ENCODE measurements at regions not wholly inside any gene's neighbourhood (a gene's known extent, or its start where the extent isn't known, plus 50 kb on each side); places are given as distances from the start of the nearest gene placed in this dataset.

GRCh38 chr1:117689997-117690625 is 84.3 kb downstream of the TENT5C start:
- TF ChIP-seq CTCF (IDR thresholded peaks at IDR 0.05) (no peak), POLR2A (IDR thresholded peaks at IDR 0.05) (no peak), EP300 (IDR thresholded peaks at IDR 0.05) (no peak)

All from suprapubic skin (tissue), 3 donors.